SK-N-SH (cell line): ENCODE measurements at regions not wholly inside any gene's neighbourhood (a gene's known extent, or its start where the extent isn't known, plus 50 kb on each side); places are given as distances from the start of the nearest gene placed in this dataset.

Experiments used
- RFX5 ChIP-seq: IDR thresholded peaks from 2 replicates; pipeline ENCODE4 v1.6.1; 2012; ENCODE audit warnings: mild to moderate bottlenecking, improper control_type of control experiment, low read length
- TF ChIP-seq, protein P1 (sequence below): fragments of 200-600 bp; sonication (generic); IDR thresholded peaks from 2 replicates; pipeline ENCODE4 v1.6.1; 2017; ENCODE audit warnings: antibody characterized with exemption, mild to moderate bottlenecking, moderate library complexity
- TF ChIP-seq, protein P2 (sequence below): IDR thresholded peaks from 2 replicates; pipeline ENCODE4 v1.6.1; 2012; ENCODE audit warnings: mild to moderate bottlenecking, low read depth, low read length, moderate library complexity

DNA sequence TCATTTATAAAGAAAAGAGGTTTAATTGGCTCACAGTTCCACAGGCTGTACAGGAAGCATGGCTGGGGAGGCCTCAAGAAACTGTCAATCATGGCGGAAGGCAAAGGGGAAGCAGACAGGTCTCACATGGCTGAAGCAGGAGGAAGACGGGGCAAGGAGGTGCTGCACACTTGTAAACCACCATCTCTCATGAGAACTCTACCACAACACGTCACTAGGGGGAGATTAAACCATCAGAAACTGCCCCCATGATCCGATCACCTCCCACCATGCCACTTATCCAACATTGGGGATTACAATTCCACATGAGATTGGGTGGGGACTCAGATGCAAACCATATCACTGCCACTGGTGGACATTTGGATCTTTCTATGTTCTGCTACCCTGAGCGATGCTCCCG is 351.4 kb downstream of the NPHP4 start:
- TF ChIP-seq RFX5, result no peak
- TF ChIP-seq, protein P1, sequence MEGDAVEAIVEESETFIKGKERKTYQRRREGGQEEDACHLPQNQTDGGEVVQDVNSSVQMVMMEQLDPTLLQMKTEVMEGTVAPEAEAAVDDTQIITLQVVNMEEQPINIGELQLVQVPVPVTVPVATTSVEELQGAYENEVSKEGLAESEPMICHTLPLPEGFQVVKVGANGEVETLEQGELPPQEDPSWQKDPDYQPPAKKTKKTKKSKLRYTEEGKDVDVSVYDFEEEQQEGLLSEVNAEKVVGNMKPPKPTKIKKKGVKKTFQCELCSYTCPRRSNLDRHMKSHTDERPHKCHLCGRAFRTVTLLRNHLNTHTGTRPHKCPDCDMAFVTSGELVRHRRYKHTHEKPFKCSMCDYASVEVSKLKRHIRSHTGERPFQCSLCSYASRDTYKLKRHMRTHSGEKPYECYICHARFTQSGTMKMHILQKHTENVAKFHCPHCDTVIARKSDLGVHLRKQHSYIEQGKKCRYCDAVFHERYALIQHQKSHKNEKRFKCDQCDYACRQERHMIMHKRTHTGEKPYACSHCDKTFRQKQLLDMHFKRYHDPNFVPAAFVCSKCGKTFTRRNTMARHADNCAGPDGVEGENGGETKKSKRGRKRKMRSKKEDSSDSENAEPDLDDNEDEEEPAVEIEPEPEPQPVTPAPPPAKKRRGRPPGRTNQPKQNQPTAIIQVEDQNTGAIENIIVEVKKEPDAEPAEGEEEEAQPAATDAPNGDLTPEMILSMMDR, result no peak
- TF ChIP-seq, protein P2, sequence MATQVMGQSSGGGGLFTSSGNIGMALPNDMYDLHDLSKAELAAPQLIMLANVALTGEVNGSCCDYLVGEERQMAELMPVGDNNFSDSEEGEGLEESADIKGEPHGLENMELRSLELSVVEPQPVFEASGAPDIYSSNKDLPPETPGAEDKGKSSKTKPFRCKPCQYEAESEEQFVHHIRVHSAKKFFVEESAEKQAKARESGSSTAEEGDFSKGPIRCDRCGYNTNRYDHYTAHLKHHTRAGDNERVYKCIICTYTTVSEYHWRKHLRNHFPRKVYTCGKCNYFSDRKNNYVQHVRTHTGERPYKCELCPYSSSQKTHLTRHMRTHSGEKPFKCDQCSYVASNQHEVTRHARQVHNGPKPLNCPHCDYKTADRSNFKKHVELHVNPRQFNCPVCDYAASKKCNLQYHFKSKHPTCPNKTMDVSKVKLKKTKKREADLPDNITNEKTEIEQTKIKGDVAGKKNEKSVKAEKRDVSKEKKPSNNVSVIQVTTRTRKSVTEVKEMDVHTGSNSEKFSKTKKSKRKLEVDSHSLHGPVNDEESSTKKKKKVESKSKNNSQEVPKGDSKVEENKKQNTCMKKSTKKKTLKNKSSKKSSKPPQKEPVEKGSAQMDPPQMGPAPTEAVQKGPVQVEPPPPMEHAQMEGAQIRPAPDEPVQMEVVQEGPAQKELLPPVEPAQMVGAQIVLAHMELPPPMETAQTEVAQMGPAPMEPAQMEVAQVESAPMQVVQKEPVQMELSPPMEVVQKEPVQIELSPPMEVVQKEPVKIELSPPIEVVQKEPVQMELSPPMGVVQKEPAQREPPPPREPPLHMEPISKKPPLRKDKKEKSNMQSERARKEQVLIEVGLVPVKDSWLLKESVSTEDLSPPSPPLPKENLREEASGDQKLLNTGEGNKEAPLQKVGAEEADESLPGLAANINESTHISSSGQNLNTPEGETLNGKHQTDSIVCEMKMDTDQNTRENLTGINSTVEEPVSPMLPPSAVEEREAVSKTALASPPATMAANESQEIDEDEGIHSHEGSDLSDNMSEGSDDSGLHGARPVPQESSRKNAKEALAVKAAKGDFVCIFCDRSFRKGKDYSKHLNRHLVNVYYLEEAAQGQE, result no peak
